ENCODE measurements at regions not wholly inside any gene's neighbourhood (a gene's known extent, or its start where the extent isn't known, plus 50 kb on each side); places are given as distances from the start of the nearest gene placed in this dataset.

- no peak for TF ChIP-seq CTCF (IDR thresholded peaks at IDR 0.05)
- no peak for TF ChIP-seq POLR2A (IDR thresholded peaks at IDR 0.05; ENCODE audit: low read depth)
- no peak for TF ChIP-seq POLR2AphosphoS5 (IDR thresholded peaks at IDR 0.05)
- TF ChIP-seq EP300 (IDR thresholded peaks at IDR 0.05), result no peak
These were observed 76.2 kb upstream of the MYL10 start for GRCh38 chr7:101705331-101705730.

Data from esophagus muscularis mucosa (tissue), 4 donors.